ENCODE measurements at regions not wholly inside any gene's neighbourhood (a gene's known extent, or its start where the extent isn't known, plus 50 kb on each side); places are given as distances from the start of the nearest gene placed in this dataset.

GRCh38 chr12:59181196-59181777 is 261.0 kb upstream of the LRIG3 start:
- TF ChIP-seq, protein P1, sequence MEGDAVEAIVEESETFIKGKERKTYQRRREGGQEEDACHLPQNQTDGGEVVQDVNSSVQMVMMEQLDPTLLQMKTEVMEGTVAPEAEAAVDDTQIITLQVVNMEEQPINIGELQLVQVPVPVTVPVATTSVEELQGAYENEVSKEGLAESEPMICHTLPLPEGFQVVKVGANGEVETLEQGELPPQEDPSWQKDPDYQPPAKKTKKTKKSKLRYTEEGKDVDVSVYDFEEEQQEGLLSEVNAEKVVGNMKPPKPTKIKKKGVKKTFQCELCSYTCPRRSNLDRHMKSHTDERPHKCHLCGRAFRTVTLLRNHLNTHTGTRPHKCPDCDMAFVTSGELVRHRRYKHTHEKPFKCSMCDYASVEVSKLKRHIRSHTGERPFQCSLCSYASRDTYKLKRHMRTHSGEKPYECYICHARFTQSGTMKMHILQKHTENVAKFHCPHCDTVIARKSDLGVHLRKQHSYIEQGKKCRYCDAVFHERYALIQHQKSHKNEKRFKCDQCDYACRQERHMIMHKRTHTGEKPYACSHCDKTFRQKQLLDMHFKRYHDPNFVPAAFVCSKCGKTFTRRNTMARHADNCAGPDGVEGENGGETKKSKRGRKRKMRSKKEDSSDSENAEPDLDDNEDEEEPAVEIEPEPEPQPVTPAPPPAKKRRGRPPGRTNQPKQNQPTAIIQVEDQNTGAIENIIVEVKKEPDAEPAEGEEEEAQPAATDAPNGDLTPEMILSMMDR (IDR thresholded peaks at IDR 0.05; ENCODE audit: borderline replicate concordance, control extremely low read depth, extremely low read depth, insufficient read depth, missing control alignments), result no peak
- in situ Hi-C loops (cut with MboI; ENCODE audit: low sequenced_read_pairs, unreplicated experiment), result no loop called here
- no peak for DNase-seq (ENCODE audit: low spot score)

DNA sequence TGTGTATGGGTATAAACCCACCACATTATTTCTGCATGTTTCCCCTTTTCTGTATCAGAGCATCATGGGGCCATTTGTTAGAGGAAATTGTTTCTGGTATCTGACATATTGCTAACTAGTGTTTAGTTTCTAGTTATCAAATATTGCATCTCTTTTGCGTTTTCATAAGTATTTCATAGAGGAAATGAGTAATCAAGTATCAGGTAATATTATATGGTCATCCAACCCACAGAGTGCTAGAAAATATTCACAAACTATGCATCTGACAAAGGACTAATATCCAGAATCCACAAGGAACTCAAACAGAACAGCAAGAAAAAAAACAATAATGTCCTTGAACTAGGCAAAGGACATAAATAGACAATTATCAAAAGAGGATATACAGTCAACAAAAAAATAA is 258.9 kb upstream of the LRIG3 start:
- TF ChIP-seq, protein P1 (IDR thresholded peaks at IDR 0.05; ENCODE audit: borderline replicate concordance, control extremely low read depth, extremely low read depth, insufficient read depth, missing control alignments), result no peak
- in situ Hi-C loops (cut with MboI; ENCODE audit: low sequenced_read_pairs, unreplicated experiment), result no loop called here
- no peak for DNase-seq (ENCODE audit: low spot score)

- in situ Hi-C loops (cut with MboI; ENCODE audit: low sequenced_read_pairs, unreplicated experiment), result loop anchor here (25.0 kb wide), 1 partner anchor 836 kb away; no protein-coding TSS in a partner anchor
- TF ChIP-seq, protein P1 (IDR thresholded peaks at IDR 0.05; ENCODE audit: borderline replicate concordance, control extremely low read depth, extremely low read depth, insufficient read depth, missing control alignments), result no peak
- no peak for DNase-seq (ENCODE audit: low spot score)
Observed at GRCh38 chr12:59173695-59174094, 253.4 kb upstream of the LRIG3 start.

DNA sequence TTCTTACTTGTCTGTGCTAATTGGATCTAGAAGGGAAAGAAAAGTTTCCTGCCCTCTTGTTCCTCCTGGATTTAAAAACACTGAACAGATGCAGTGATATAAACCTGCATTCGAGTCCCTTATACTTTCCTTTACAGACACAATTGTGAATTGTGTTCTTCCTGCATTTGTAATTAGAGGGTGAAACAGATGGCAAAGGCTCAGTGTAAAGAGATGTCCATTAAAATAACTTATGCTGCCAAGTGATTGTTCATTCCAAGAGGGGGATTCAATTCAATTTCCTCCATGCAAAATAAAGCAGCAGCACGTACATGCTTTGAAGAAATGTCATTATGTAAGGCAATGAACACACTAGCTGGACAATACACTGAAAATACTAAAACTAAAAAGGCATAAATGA is 248.3 kb upstream of the LRIG3 start:
- in situ Hi-C loops (cut with MboI; ENCODE audit: low sequenced_read_pairs, unreplicated experiment), result loop anchor here (25.0 kb wide), 1 partner anchor 831 kb away; no protein-coding TSS in a partner anchor
- DNase-seq (ENCODE audit: low spot score), result no peak
- TF ChIP-seq, protein P1 (IDR thresholded peaks at IDR 0.05; ENCODE audit: borderline replicate concordance, control extremely low read depth, extremely low read depth, insufficient read depth, missing control alignments), result no peak

- in situ Hi-C loops (cut with MboI; ENCODE audit: low sequenced_read_pairs, unreplicated experiment), result loop anchor here (25.0 kb wide), 1 partner anchor 829 kb away; no protein-coding TSS in a partner anchor
- TF ChIP-seq, protein P1 (IDR thresholded peaks at IDR 0.05; ENCODE audit: borderline replicate concordance, control extremely low read depth, extremely low read depth, insufficient read depth, missing control alignments), result no peak
- DNase-seq (ENCODE audit: low spot score), result no peak
Observed at GRCh38 chr12:59166457-59166856, 246.2 kb upstream of the LRIG3 start.

DNA sequence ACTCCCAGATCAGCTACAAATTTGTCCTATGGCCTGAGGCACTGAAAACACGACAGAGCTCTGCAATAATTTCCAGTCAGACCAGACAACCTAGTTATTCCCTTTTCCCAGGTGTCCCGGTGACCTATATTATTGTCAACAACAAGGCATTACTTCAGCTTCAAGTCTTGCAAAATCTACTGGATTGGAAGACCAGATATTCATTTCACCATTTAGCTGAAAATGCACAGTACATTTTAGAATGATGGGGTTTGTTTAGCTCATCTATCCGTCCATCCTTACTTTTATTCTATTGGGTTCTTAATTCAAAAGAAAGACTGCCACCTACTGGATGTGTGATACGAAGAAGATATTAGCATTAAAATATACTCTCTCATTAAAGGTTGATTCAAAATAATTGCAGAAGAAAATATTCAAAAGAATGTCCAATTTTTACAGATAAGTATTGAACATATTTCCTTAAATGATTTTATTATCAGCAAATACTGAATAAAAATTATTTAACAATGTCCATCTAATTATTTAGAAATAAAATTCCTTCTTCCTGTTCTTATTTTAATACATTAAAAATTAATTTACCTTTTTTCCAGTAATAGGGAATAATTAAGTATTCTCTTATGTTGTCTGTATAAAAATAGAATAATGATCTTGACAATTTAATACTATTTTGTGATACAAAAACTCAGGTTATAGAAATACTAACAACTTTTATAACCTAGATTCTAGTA is 244.9 kb upstream of the LRIG3 start:
- TF ChIP-seq, protein P1 (IDR thresholded peaks at IDR 0.05; ENCODE audit: borderline replicate concordance, control extremely low read depth, extremely low read depth, insufficient read depth, missing control alignments), result peak; percentile 31
- in situ Hi-C loops (cut with MboI; ENCODE audit: low sequenced_read_pairs, unreplicated experiment), result loop anchor here (25.0 kb wide), 1 partner anchor 828 kb away; no protein-coding TSS in a partner anchor
- no peak for DNase-seq (ENCODE audit: low spot score)
